ENCODE measurements at regions not wholly inside any gene's neighbourhood (a gene's known extent, or its start where the extent isn't known, plus 50 kb on each side); places are given as distances from the start of the nearest gene placed in this dataset.
"Not testable (repeated sequence)": the region's sequence is repeated elsewhere in the genome, so short reads cannot be mapped to it uniquely, and the experiment has no call there.

DNA sequence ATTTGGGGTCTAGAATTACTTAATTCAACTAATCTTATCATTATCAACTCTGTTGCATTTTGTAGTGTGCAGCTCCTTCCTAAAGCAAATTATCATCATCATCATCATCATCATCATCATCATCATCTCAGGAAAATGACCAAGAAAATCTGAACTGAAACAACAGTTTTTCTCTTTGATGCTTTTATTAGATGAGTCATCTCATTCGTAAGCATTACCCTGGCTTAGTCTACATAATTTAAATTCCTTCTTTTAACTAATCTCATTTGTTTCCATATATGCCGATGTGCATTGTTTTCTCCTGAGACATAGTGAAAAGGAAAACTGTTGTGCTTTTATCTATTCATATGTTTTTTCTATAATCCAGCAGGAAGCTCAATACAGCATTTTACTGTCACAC is 173.0 kb upstream of the PDE4D start:
- H3K9me3 ChIP-seq: no peaks in the 10 kb centered on the region
- H3K4me1 ChIP-seq: no peaks in the 10 kb centered on the region
- no peak for TF ChIP-seq POLR2A (IDR thresholded peaks at IDR 0.05)
- TF ChIP-seq, protein P1, sequence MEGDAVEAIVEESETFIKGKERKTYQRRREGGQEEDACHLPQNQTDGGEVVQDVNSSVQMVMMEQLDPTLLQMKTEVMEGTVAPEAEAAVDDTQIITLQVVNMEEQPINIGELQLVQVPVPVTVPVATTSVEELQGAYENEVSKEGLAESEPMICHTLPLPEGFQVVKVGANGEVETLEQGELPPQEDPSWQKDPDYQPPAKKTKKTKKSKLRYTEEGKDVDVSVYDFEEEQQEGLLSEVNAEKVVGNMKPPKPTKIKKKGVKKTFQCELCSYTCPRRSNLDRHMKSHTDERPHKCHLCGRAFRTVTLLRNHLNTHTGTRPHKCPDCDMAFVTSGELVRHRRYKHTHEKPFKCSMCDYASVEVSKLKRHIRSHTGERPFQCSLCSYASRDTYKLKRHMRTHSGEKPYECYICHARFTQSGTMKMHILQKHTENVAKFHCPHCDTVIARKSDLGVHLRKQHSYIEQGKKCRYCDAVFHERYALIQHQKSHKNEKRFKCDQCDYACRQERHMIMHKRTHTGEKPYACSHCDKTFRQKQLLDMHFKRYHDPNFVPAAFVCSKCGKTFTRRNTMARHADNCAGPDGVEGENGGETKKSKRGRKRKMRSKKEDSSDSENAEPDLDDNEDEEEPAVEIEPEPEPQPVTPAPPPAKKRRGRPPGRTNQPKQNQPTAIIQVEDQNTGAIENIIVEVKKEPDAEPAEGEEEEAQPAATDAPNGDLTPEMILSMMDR (IDR thresholded peaks at IDR 0.05): no peak
- TF ChIP-seq EP300 (IDR thresholded peaks at IDR 0.05): no peak
- TF ChIP-seq POLR2AphosphoS5 (IDR thresholded peaks at IDR 0.05): no peak
- H3K36me3 ChIP-seq: no peaks in the 10 kb centered on the region
- no peaks in the 10 kb centered on the region for H3K27me3 ChIP-seq
- no peak overlapping the region for H3K4me3 ChIP-seq
- no peak overlapping the region for H3K27ac ChIP-seq
- 64% methylated on average over 2 of the region's 2 CpGs for WGBS
- DNase-seq (ENCODE audit: low spot score in 2 of 2): no peak

DNA sequence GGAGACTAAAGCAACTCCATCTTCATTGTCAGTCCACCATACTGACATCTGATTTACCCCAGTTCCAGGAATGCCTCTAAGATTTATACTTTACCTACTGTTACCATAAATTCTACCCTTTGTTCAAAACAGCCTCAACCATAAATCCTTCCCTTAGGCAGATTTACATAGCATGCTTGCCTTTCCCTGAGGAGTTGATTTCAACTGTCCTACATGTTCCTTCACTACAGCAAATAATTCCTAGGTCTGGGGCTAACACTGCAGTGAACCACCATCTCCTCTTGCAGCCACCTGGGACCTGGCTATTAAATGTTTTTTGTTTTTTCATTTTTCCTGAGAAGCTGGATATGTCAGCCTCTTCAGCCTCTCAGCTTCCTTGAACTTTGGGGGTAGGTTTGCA is 166.9 kb upstream of the PDE4D start:
- Histone ChIP-seq H3K4me3 (no peak overlapping the region), H3K4me1 (no peaks in the 10 kb centered on the region), H3K27me3 (no peaks in the 10 kb centered on the region), H3K9me3 (no peaks in the 10 kb centered on the region), H3K27ac (no peak overlapping the region), H3K36me3 (no peaks in the 10 kb centered on the region)
- no peak for DNase-seq (ENCODE audit: low spot score in 2 of 2)
- TF ChIP-seq POLR2A (IDR thresholded peaks at IDR 0.05): no peak
- TF ChIP-seq, protein P1 (IDR thresholded peaks at IDR 0.05): no peak
- no peak for TF ChIP-seq EP300 (IDR thresholded peaks at IDR 0.05)
- no peak for TF ChIP-seq POLR2AphosphoS5 (IDR thresholded peaks at IDR 0.05)

DNA sequence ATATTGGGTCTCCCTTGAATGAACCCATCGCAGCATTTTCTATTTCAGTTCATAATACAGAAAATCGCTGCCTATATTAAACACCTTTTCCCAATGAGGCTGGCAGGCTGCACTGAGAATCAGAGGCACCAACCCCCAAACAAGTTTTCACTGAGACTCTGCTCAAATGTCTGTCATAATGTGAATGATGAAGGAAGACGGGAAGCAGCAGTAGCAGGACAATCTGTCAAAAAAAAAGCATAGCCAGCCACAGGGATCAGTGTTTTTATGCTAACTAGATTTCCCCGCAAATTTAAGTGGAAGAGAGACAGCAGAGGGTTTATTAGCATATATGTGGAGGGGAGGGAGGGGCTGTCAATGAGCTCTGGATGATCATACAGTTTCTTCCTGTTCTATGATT is 162.7 kb upstream of the PDE4D start:
- Histone ChIP-seq H3K9me3 (no peaks in the 10 kb centered on the region), H3K27ac (no peak overlapping the region), H3K4me1 (no peaks in the 10 kb centered on the region), H3K27me3 (no peaks in the 10 kb centered on the region), H3K4me3 (no peak overlapping the region), H3K36me3 (no peaks in the 10 kb centered on the region)
- TF ChIP-seq EP300 (IDR thresholded peaks at IDR 0.05) (no peak), POLR2A (IDR thresholded peaks at IDR 0.05) (no peak), POLR2AphosphoS5 (IDR thresholded peaks at IDR 0.05) (no peak)
- TF ChIP-seq, protein P1 (IDR thresholded peaks at IDR 0.05): no peak
- no peak for DNase-seq (ENCODE audit: low spot score in 2 of 2)
- 59% methylated on average over 4 of the region's 4 CpGs for WGBS

DNA sequence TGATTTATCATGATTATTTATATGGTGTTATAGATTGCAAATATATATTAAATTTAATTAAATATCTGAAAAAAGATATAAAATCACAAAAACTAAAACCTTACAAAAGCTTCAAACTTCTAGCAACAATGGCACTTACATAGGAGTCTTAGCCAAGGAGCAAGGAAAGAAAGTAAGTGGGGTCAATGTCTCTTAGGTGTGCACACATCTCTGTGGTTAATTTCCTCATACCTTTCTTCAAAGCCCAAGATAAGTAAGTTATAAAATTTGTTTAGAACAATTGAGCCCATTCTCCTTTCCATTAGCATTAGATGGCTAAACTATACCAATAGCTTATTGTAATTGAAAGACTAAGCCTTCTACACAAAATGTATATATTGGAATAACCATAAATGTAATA is 161.6 kb upstream of the PDE4D start:
- H3K27ac ChIP-seq: no peak overlapping the region
- no peaks in the 10 kb centered on the region for H3K27me3 ChIP-seq
- H3K4me1 ChIP-seq: no peaks in the 10 kb centered on the region
- DNase-seq (ENCODE audit: low spot score in 2 of 2): no peak
- H3K4me3 ChIP-seq: no peak overlapping the region
- H3K36me3 ChIP-seq: no peaks in the 10 kb centered on the region
- H3K9me3 ChIP-seq: no peaks in the 10 kb centered on the region
- TF ChIP-seq, protein P1 (IDR thresholded peaks at IDR 0.05): no peak
- no peak for TF ChIP-seq EP300 (IDR thresholded peaks at IDR 0.05)
- no peak for TF ChIP-seq POLR2AphosphoS5 (IDR thresholded peaks at IDR 0.05)
- TF ChIP-seq POLR2A (IDR thresholded peaks at IDR 0.05): no peak

DNA sequence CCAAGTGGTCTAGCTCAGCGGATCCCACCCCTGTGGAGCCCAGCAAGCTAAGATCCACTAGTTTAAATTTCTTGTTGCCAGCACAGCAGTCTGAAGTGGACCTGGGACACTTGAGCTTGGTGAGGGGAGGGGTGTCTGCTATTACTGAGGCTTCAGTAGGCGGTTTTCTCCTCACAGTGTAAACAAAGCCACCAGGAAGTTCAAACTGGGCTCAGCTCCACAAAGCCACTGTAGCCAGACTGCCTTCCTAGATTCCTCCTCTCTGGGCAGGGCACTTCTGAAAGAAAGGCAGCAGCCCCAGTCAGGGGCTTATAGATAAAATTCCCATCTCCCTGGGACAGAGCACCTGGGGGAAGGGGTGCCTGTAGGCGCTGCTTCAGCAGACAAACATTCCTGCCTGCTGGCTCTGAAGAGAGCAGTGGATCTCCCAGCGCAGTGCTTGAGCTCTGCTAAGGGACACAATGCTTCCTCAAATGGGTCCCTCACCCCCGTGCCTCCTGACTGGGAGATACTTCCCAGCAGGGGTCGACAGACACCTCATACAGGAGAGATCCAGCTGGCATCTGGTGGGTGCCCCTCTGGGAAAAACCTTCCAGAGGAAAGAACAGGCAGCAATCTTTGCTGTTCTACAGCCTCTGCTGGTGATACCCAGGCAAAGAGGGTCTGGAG is 148.6 kb upstream of the PDE4D start:
- DNase-seq (ENCODE audit: low spot score in 2 of 2); H3K36me3 ChIP-seq; H3K4me3 ChIP-seq; H3K4me1 ChIP-seq; H3K27me3 ChIP-seq; H3K9me3 ChIP-seq; H3K27ac ChIP-seq: not testable (repeated sequence)
- 89% methylated on average over 4 of the region's 6 CpGs for WGBS

DNA sequence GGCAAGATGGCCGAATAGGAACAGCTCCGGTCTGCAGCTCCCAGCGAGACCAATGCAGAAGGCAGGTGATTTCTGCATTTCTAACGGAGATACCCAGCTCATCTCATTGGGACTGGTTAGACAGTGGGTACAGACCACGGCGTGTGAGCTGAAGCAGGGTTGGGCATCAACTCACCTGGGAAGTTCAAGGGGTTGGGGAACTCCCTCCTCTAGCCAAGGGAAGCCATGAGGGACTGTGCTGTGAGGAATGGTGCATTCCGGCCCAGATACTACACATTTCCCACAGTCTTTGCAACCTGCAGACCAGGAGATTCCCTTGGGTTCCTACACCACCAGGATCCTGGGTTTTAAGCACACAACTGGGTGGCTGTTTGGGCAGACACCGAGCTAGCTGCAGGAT is 148.0 kb upstream of the PDE4D start:
- not testable (repeated sequence) for H3K27me3 ChIP-seq; H3K9me3 ChIP-seq; H3K36me3 ChIP-seq; DNase-seq (ENCODE audit: low spot score in 2 of 2); H3K4me3 ChIP-seq; H3K27ac ChIP-seq; H3K4me1 ChIP-seq
- WGBS: 82% methylated on average over 7 of the region's 8 CpGs

Measured in suprapubic skin (tissue), 4 donors.